GM23338 (cell line): ENCODE measurements at regions not wholly inside any gene's neighbourhood (a gene's known extent, or its start where the extent isn't known, plus 50 kb on each side); places are given as distances from the start of the nearest gene placed in this dataset.

ENCODE experiments used
- ATAC-seq: fragments of 200-7000 bp; cut with Tn5 transposase; 3 replicates; pipeline ENCODE4 v1.9.1; 2020
- DNase-seq: peaks from one replicate; pipeline ENCODE4 v3.0.0-alpha.2; 2015; ENCODE audit warnings: low spot score
- H2AFZ ChIP-seq: fragments of 200-600 bp; sonication (generic); 2 replicates; pipeline ENCODE4 v1.8.0; 2016; ENCODE audit warnings: antibody characterized with exemption, mild to moderate bottlenecking, moderate library complexity
- H3F3A ChIP-seq: fragments of 200-600 bp; sonication (generic); replicated peaks from 2 replicates; pipeline ENCODE4 v1.8.0; 2017; ENCODE audit warnings: antibody characterized with exemption, mixed run types, low read depth
- H3K27ac ChIP-seq: fragments of 200-600 bp; sonication (generic); 2 replicates; pipeline ENCODE4 v1.6.1; 2016; ENCODE audit warnings: low read depth
- H3K27me3 ChIP-seq: fragments of 200-600 bp; sonication (generic); 2 replicates; pipeline ENCODE4 v1.8.0; 2016; ENCODE audit warnings: mild to moderate bottlenecking, mixed run types, moderate library complexity; ENCODE audit not compliant: insufficient read depth
- H3K36me3 ChIP-seq: fragments of 200-600 bp; sonication (generic); 2 replicates; pipeline ENCODE4 v1.8.0; 2016; ENCODE audit warnings: mild to moderate bottlenecking; ENCODE audit not compliant: insufficient read depth
- H3K4me1 ChIP-seq: fragments of 200-600 bp; sonication (generic); 2 replicates; pipeline ENCODE4 v1.8.0; 2016; ENCODE audit warnings: mild to moderate bottlenecking, moderate library complexity; ENCODE audit not compliant: insufficient read depth
- H3K4me2 ChIP-seq: fragments of 200-600 bp; sonication (generic); 2 replicates; pipeline ENCODE4 v1.7.1; 2017; ENCODE audit warnings: mixed run types
- H3K4me3 ChIP-seq: fragments of 200-600 bp; sonication (generic); 2 replicates; pipeline ENCODE4 v1.6.1; 2016; ENCODE audit warnings: mixed run types
- H3K79me2 ChIP-seq: fragments of 200-600 bp; sonication (generic); replicated peaks from 2 replicates; pipeline ENCODE4 v1.8.0; 2017; ENCODE audit warnings: mild to moderate bottlenecking; ENCODE audit not compliant: insufficient read depth
- H3K9me2 ChIP-seq: fragments of 200-600 bp; sonication (generic); 2 replicates; pipeline ENCODE4 v1.8.0; 2017; ENCODE audit not compliant: insufficient read depth
- H4K20me1 ChIP-seq: fragments of 200-600 bp; sonication (generic); replicated peaks from 2 replicates; pipeline ENCODE4 v1.8.0; 2017; ENCODE audit warnings: mild to moderate bottlenecking; ENCODE audit not compliant: insufficient read depth
- H3K27ac Mint-ChIP-seq: 2 replicates; pipeline ENCODE4 v1.8.0; 2020; ENCODE audit warnings: inconsistent platforms, mild to moderate bottlenecking, moderate library complexity, mixed read lengths
- H3K27me3 Mint-ChIP-seq: 3 replicates; pipeline ENCODE4 v1.8.0; 2022; ENCODE audit warnings: low read depth, mild to moderate bottlenecking, moderate library complexity, mixed read lengths, inconsistent platforms; ENCODE audit not compliant: insufficient read depth, poor library complexity
- H3K36me3 Mint-ChIP-seq: 3 replicates; pipeline ENCODE4 v1.8.0; 2021; ENCODE audit warnings: low read depth, mild to moderate bottlenecking, inconsistent platforms, moderate library complexity, mixed read lengths
- H3K4me1 Mint-ChIP-seq: 3 replicates; pipeline ENCODE4 v1.8.0; 2020; ENCODE audit warnings: mild to moderate bottlenecking, inconsistent platforms, mixed read lengths
- H3K4me3 Mint-ChIP-seq: 3 replicates; pipeline ENCODE4 v1.8.0; 2021; ENCODE audit warnings: moderate library complexity, mild to moderate bottlenecking, inconsistent platforms, mixed read lengths
- H3K9me3 Mint-ChIP-seq: 3 replicates; pipeline ENCODE4 v1.8.0; 2020; ENCODE audit warnings: moderate library complexity, mild to moderate bottlenecking, inconsistent platforms, mixed read lengths
- CREB1 ChIP-seq: fragments of 250-450 bp; sonication (Bioruptor Pico); IDR thresholded peaks from 2 replicates; pipeline ENCODE4 v1.5.0; 2020; ENCODE audit warnings: low read depth, mild to moderate bottlenecking, moderate library complexity
- EZH2 ChIP-seq: fragments of 200-600 bp; sonication (generic); IDR thresholded peaks from one replicate; pipeline ENCODE4 v1.8.0; 2017; ENCODE audit warnings: antibody characterized with exemption, mild to moderate bottlenecking, low read depth; ENCODE audit not compliant: unreplicated experiment
- EZH2phosphoT487 ChIP-seq: fragments of 200-600 bp; sonication (generic); IDR thresholded peaks from one replicate; pipeline ENCODE4 v1.8.1; 2018; ENCODE audit warnings: antibody characterized with exemption; ENCODE audit not compliant: unreplicated experiment
- JUNB ChIP-seq: IDR thresholded peaks from one replicate; pipeline ENCODE4 v1.6.1; 2016; ENCODE audit warnings: antibody characterized with exemption; ENCODE audit not compliant: unreplicated experiment
- NANOG ChIP-seq: IDR thresholded peaks from 2 replicates; pipeline ENCODE4 v1.6.1; 2016; ENCODE audit warnings: antibody characterized with exemption, borderline replicate concordance
- POLR2AphosphoS5 ChIP-seq: IDR thresholded peaks from 2 replicates; pipeline ENCODE4 v1.6.1; 2016; ENCODE audit warnings: antibody characterized with exemption, low read depth
- STAT1 ChIP-seq: IDR thresholded peaks from one replicate; pipeline ENCODE4 v1.6.1; 2016; ENCODE audit warnings: antibody characterized with exemption; ENCODE audit not compliant: unreplicated experiment
- ZNF114 ChIP-seq: fragments of 250-450 bp; sonication (Bioruptor Pico); IDR thresholded peaks from 2 replicates; pipeline ENCODE4 v1.5.0; 2020; ENCODE audit warnings: mild to moderate bottlenecking, moderate library complexity
- ZNF331 ChIP-seq: fragments of 250-450 bp; sonication (Bioruptor Pico); IDR thresholded peaks from 2 replicates; pipeline ENCODE4 v1.5.0; 2020; ENCODE audit warnings: low read depth, mild to moderate bottlenecking, moderate library complexity
- TF ChIP-seq, protein P1 (sequence below): IDR thresholded peaks from 2 replicates; pipeline ENCODE4 v1.6.1; 2016; ENCODE audit warnings: antibody characterized with exemption
- TF ChIP-seq, protein P2 (sequence below), 2 experiments: fragments of 200-600 bp in 1 of 2; sonication (generic) in 1 of 2; conservative IDR thresholded peaks; 2 replicates each; pipeline versions ENCODE4 v1.5.1 to v1.6.1; 2016 to 2017; ENCODE audit warnings: antibody characterized with exemption in 2 of 2, low read depth in 2 of 2, mild to moderate bottlenecking in 2 of 2, moderate library complexity in 1 of 2
- TF ChIP-seq, protein P3 (sequence below): IDR thresholded peaks from one replicate; pipeline ENCODE4 v1.6.1; 2018; ENCODE audit warnings: antibody characterized with exemption; ENCODE audit not compliant: unreplicated experiment
- TF ChIP-seq, protein P4 (sequence below): fragments of 250-450 bp; sonication (Bioruptor Pico); IDR thresholded peaks from 2 replicates; pipeline ENCODE4 v1.5.0; 2020; ENCODE audit warnings: mild to moderate bottlenecking, moderate library complexity

DNA sequence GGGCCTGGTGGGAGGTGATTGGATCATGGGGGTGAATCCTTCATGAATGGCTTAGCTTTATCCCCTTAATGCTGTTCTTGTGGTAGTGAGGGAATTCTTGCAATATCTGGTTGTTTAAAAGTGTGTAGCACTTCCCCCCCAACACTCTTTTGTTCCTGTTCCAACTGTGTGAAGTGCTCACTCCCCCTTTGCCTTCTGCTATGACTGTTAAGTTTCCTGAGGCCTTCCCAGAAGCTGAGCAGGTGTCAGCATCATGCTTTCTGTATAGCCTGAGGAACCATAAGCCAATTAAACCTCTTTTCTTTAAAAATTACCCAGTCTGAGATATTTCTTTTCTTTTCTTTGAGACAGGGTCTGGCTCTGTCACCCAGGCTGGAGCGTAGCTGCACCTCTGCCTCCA is 139.4 kb downstream of the RNF152 start:
- Histone ChIP-seq H4K20me1 (no peaks in the 10 kb centered on the region), H2AFZ (no peak overlapping the region), H3K79me2 (no peaks in the 10 kb centered on the region), H3F3A (no peaks in the 10 kb centered on the region), H3K4me1 (peaks cover 6% of the 10 kb centered on the region; the same call in 1 of the 2 replicates), H3K9me2 (no peaks in the 10 kb centered on the region), H3K27me3 (no peaks in the 10 kb centered on the region), H3K4me3 (no peak overlapping the region), H3K36me3 (no peaks in the 10 kb centered on the region), H3K27ac (no peak overlapping the region), H3K4me2 (no peak overlapping the region)
- H3K4me1 Mint-ChIP-seq = peaks cover 3% of the 10 kb centered on the region
- H3K27ac Mint-ChIP-seq = no peak overlapping the region
- no peaks in the 10 kb centered on the region for H3K9me3 Mint-ChIP-seq
- no peak for ATAC-seq
- no peaks in the 10 kb centered on the region for H3K36me3 Mint-ChIP-seq
- no peak for DNase-seq
- H3K27me3 Mint-ChIP-seq = peaks cover 2% of the 10 kb centered on the region
- TF ChIP-seq EZH2phosphoT487 = no peak
- TF ChIP-seq, protein P1, sequence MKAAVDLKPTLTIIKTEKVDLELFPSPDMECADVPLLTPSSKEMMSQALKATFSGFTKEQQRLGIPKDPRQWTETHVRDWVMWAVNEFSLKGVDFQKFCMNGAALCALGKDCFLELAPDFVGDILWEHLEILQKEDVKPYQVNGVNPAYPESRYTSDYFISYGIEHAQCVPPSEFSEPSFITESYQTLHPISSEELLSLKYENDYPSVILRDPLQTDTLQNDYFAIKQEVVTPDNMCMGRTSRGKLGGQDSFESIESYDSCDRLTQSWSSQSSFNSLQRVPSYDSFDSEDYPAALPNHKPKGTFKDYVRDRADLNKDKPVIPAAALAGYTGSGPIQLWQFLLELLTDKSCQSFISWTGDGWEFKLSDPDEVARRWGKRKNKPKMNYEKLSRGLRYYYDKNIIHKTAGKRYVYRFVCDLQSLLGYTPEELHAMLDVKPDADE = no peak
- TF ChIP-seq, protein P2, sequence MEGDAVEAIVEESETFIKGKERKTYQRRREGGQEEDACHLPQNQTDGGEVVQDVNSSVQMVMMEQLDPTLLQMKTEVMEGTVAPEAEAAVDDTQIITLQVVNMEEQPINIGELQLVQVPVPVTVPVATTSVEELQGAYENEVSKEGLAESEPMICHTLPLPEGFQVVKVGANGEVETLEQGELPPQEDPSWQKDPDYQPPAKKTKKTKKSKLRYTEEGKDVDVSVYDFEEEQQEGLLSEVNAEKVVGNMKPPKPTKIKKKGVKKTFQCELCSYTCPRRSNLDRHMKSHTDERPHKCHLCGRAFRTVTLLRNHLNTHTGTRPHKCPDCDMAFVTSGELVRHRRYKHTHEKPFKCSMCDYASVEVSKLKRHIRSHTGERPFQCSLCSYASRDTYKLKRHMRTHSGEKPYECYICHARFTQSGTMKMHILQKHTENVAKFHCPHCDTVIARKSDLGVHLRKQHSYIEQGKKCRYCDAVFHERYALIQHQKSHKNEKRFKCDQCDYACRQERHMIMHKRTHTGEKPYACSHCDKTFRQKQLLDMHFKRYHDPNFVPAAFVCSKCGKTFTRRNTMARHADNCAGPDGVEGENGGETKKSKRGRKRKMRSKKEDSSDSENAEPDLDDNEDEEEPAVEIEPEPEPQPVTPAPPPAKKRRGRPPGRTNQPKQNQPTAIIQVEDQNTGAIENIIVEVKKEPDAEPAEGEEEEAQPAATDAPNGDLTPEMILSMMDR (conservative IDR thresholded peaks at IDR 0.05; ENCODE audit: low read depth in 2 of 2) = no peak
- TF ChIP-seq POLR2AphosphoS5 = no peak
- no peak for TF ChIP-seq JUNB
- TF ChIP-seq, protein P3, sequence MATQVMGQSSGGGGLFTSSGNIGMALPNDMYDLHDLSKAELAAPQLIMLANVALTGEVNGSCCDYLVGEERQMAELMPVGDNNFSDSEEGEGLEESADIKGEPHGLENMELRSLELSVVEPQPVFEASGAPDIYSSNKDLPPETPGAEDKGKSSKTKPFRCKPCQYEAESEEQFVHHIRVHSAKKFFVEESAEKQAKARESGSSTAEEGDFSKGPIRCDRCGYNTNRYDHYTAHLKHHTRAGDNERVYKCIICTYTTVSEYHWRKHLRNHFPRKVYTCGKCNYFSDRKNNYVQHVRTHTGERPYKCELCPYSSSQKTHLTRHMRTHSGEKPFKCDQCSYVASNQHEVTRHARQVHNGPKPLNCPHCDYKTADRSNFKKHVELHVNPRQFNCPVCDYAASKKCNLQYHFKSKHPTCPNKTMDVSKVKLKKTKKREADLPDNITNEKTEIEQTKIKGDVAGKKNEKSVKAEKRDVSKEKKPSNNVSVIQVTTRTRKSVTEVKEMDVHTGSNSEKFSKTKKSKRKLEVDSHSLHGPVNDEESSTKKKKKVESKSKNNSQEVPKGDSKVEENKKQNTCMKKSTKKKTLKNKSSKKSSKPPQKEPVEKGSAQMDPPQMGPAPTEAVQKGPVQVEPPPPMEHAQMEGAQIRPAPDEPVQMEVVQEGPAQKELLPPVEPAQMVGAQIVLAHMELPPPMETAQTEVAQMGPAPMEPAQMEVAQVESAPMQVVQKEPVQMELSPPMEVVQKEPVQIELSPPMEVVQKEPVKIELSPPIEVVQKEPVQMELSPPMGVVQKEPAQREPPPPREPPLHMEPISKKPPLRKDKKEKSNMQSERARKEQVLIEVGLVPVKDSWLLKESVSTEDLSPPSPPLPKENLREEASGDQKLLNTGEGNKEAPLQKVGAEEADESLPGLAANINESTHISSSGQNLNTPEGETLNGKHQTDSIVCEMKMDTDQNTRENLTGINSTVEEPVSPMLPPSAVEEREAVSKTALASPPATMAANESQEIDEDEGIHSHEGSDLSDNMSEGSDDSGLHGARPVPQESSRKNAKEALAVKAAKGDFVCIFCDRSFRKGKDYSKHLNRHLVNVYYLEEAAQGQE = no peak
- TF ChIP-seq ZNF114 (CRISPR knock-in tag) = no peak
- no peak for TF ChIP-seq CREB1 (CRISPR knock-in tag)
- no peak for TF ChIP-seq EZH2
- TF ChIP-seq, protein P4, sequence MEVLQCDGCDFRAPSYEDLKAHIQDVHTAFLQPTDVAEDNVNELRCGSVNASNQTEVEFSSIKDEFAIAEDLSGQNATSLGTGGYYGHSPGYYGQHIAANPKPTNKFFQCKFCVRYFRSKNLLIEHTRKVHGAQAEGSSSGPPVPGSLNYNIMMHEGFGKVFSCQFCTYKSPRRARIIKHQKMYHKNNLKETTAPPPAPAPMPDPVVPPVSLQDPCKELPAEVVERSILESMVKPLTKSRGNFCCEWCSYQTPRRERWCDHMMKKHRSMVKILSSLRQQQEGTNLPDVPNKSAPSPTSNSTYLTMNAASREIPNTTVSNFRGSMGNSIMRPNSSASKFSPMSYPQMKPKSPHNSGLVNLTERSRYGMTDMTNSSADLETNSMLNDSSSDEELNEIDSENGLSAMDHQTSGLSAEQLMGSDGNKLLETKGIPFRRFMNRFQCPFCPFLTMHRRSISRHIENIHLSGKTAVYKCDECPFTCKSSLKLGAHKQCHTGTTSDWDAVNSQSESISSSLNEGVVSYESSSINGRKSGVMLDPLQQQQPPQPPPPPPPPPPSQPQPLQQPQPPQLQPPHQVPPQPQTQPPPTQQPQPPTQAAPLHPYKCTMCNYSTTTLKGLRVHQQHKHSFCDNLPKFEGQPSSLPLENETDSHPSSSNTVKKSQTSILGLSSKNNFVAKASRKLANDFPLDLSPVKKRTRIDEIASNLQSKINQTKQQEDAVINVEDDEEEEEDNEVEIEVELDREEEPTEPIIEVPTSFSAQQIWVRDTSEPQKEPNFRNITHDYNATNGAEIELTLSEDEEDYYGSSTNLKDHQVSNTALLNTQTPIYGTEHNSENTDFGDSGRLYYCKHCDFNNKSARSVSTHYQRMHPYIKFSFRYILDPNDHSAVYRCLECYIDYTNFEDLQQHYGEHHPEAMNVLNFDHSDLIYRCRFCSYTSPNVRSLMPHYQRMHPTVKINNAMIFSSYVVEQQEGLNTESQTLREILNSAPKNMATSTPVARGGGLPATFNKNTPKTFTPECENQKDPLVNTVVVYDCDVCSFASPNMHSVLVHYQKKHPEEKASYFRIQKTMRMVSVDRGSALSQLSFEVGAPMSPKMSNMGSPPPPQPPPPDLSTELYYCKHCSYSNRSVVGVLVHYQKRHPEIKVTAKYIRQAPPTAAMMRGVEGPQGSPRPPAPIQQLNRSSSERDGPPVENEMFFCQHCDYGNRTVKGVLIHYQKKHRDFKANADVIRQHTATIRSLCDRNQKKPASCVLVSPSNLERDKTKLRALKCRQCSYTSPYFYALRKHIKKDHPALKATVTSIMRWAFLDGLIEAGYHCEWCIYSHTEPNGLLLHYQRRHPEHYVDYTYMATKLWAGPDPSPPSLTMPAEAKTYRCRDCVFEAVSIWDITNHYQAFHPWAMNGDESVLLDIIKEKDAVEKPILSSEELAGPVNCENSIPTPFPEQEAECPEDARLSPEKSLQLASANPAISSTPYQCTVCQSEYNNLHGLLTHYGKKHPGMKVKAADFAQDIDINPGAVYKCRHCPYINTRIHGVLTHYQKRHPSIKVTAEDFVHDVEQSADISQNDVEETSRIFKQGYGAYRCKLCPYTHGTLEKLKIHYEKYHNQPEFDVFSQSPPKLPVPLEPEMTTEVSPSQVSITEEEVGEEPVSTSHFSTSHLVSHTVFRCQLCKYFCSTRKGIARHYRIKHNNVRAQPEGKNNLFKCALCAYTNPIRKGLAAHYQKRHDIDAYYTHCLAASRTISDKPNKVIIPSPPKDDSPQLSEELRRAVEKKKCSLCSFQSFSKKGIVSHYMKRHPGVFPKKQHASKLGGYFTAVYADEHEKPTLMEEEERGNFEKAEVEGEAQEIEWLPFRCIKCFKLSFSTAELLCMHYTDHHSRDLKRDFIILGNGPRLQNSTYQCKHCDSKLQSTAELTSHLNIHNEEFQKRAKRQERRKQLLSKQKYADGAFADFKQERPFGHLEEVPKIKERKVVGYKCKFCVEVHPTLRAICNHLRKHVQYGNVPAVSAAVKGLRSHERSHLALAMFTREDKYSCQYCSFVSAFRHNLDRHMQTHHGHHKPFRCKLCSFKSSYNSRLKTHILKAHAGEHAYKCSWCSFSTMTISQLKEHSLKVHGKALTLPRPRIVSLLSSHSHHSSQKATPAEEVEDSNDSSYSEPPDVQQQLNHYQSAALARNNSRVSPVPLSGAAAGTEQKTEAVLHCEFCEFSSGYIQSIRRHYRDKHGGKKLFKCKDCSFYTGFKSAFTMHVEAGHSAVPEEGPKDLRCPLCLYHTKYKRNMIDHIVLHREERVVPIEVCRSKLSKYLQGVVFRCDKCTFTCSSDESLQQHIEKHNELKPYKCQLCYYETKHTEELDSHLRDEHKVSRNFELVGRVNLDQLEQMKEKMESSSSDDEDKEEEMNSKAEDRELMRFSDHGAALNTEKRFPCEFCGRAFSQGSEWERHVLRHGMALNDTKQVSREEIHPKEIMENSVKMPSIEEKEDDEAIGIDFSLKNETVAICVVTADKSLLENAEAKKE (CRISPR knock-in tag) = no peak
- TF ChIP-seq ZNF331 = no peak
- TF ChIP-seq STAT1 = no peak
- TF ChIP-seq NANOG = no peak
- H3K4me3 Mint-ChIP-seq = no peak overlapping the region
